ENCODE measurements at regions not wholly inside any gene's neighbourhood (a gene's known extent, or its start where the extent isn't known, plus 50 kb on each side); places are given as distances from the start of the nearest gene placed in this dataset.

DNA sequence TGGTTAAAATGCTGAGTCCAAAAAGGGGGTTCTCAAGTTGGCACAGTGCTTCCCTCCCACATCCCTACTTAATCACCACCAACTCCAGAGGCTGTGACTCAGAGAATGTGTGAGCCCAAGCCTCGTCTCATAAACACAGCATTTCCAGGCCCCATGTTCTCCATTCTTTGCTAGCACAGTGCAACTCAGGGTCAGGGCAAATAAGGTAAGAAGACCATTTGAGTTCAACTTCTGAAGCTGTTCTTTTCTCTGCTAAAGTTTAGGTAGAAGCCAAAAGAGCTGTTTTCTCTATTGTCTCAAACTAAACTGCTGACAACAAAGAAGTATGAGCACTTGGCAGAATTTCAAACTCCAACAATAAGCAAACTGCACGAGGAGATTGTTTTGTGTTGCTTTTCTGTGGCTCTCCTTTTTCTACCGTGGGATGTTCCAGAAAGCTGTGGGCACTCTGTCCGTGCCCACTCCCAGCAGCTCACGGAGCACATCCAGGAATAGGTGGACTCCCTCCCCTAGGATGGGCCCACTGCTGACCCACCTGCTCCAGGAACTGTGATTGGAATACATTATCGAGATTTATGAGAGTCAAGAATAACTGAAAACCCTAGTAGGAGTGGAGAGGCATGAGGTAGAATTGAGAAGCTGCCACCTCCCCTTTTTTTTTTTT lies 494.3 kb downstream of the COG6 start:
- DNase-seq (peak in 1 of 3 donors; percentile 13), ATAC-seq (peak; percentile 42)

DNA sequence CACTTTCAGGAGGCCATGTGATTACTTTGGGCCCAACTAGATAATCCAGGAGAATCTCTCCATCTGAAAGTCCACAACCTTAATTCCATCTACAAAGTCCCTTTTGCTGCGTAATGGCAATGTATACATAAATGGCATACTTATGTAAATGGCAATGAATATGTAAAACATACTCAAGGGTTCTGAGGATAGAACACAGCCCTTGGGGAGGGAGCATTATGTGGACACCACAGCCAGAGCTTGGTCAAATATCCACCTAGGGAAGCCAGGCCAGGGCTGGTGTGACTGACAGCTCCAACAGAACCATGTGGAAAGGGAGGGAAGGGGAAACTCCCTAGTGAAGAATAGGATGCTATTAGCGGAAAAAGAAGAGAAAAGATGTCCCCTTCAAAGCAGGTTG lies 496.2 kb downstream of the COG6 start:
- Histone ChIP-seq H3K4me3 (no peak overlapping the region), H3K4me1 (ENCODE audit: low read depth) (no peaks in the 10 kb centered on the region), H3K9me3 (no peaks in the 10 kb centered on the region), H3K36me3 (ENCODE audit: low read depth) (no peaks in the 10 kb centered on the region)
- TF ChIP-seq CTCF (IDR thresholded peaks at IDR 0.05), result no peak
- DNase-seq (no peak), ATAC-seq (no peak)
- intact Hi-C loops (cut with DNase I, micrococcal nuclease), result no loop called here

More for the DNA sequence above, 494.3 kb downstream of the COG6 start:
- no peak for TF ChIP-seq CTCF (IDR thresholded peaks at IDR 0.05)
- intact Hi-C loops (cut with DNase I, micrococcal nuclease), result no loop called here
- H3K4me1 ChIP-seq (ENCODE audit: low read depth), result no peaks in the 10 kb centered on the region
- H3K36me3 ChIP-seq (ENCODE audit: low read depth), result no peaks in the 10 kb centered on the region
- no peaks in the 10 kb centered on the region for H3K9me3 ChIP-seq
- no peak overlapping the region for H3K4me3 ChIP-seq

- no peaks in the 10 kb centered on the region for H3K36me3 ChIP-seq (ENCODE audit: low read depth)
- intact Hi-C loops (cut with DNase I, micrococcal nuclease), result no loop called here
- H3K9me3 ChIP-seq, result no peaks in the 10 kb centered on the region
- DNase-seq (no peak), ATAC-seq (no peak)
- H3K4me1 ChIP-seq (ENCODE audit: low read depth), result no peaks in the 10 kb centered on the region
- TF ChIP-seq CTCF (IDR thresholded peaks at IDR 0.05), result no peak
- H3K4me3 ChIP-seq, result no peak overlapping the region
These were observed 496.7 kb downstream of the COG6 start for GRCh38 chr13:40152145-40152544.

- no peaks in the 10 kb centered on the region for H3K4me1 ChIP-seq (ENCODE audit: low read depth)
- H3K36me3 ChIP-seq (ENCODE audit: low read depth), result no peaks in the 10 kb centered on the region
- no peaks in the 10 kb centered on the region for H3K9me3 ChIP-seq
- no peak overlapping the region for H3K4me3 ChIP-seq
- ATAC-seq (no peak), DNase-seq (no peak)
- intact Hi-C loops (cut with DNase I, micrococcal nuclease), result no loop called here
- TF ChIP-seq CTCF (IDR thresholded peaks at IDR 0.05), result no peak
These were observed 497.5 kb downstream of the COG6 start for GRCh38 chr13:40152922-40153321.

GRCh38 chr13:40153516-40153915 lies 498.1 kb downstream of the COG6 start:
- Histone ChIP-seq H3K4me1 (ENCODE audit: low read depth) (no peaks in the 10 kb centered on the region), H3K36me3 (ENCODE audit: low read depth) (no peaks in the 10 kb centered on the region), H3K4me3 (no peak overlapping the region), H3K9me3 (no peaks in the 10 kb centered on the region)
- TF ChIP-seq CTCF (IDR thresholded peaks at IDR 0.05), result no peak
- intact Hi-C loops (cut with DNase I, micrococcal nuclease), result no loop called here
- ATAC-seq, result no peak
- no peak for DNase-seq

DNA sequence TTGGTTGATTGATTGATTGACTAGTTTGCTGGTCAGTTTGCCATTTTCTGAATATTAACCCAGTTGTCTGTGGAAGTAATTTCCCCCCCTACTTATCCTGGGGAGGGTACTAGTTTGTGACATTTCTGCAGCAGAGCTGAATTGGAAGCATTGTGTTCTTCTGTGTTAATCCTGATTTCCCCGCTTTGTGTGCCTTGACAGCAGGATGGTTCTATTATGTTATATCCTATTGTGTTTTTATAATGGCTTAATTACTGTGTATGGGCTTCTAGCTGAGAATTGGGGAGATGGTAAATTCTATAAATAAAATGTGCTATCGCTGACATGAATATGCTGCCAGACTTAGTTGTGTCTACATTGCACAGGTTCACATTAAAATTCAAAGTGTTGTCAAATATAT lies 499.7 kb downstream of the COG6 start:
- Histone ChIP-seq H3K4me3 (no peak overlapping the region), H3K36me3 (ENCODE audit: low read depth) (no peaks in the 10 kb centered on the region), H3K9me3 (no peaks in the 10 kb centered on the region), H3K4me1 (ENCODE audit: low read depth) (no peaks in the 10 kb centered on the region)
- no peak for ATAC-seq
- TF ChIP-seq CTCF (IDR thresholded peaks at IDR 0.05), result no peak
- no peak for DNase-seq
- intact Hi-C loops (cut with DNase I, micrococcal nuclease), result no loop called here

All from mucosa of descending colon (tissue), 3 donors.